ENCODE measurements at regions not wholly inside any gene's neighbourhood (a gene's known extent, or its start where the extent isn't known, plus 50 kb on each side); places are given as distances from the start of the nearest gene placed in this dataset.

- H3K9me3 ChIP-seq (ENCODE audit: control insufficient read depth in 2 of 2, insufficient read depth in 1 of 2, low read length in 1 of 2): no peaks in the 10 kb centered on the region
- H3K4me1 ChIP-seq (ENCODE audit: control insufficient read depth in 2 of 2, insufficient read depth in 2 of 2, low read length in 2 of 2): no peaks in the 10 kb centered on the region
- DNase-seq (ENCODE audit: low read depth in 6 of 9, low spot score in 9 of 9): no peak
- H3K27ac ChIP-seq (ENCODE audit: low read depth in 1 of 2, low read length in 1 of 2): no peak overlapping the region
- no peaks in the 10 kb centered on the region for H3K36me3 ChIP-seq (ENCODE audit: control insufficient read depth in 2 of 2, insufficient read depth in 2 of 2, low read length in 1 of 2)
- H3K27me3 ChIP-seq (ENCODE audit: control insufficient read depth in 2 of 2, insufficient read depth in 1 of 2, low read length in 1 of 2): no peaks in the 10 kb centered on the region
- no peak overlapping the region for H3K4me3 ChIP-seq (ENCODE audit: low read length in 2 of 2)
- WGBS: 75% methylated on average over 3 of the region's 3 CpGs
These were observed 591.3 kb upstream of the SYT4 start for GRCh38 chr18:43868497-43868995.

GRCh38 chr18:43869451-43870008, 592.2 kb upstream of the SYT4 start:
- Histone ChIP-seq H3K4me1 (ENCODE audit: control insufficient read depth in 2 of 2, insufficient read depth in 2 of 2, low read length in 2 of 2) (no peaks in the 10 kb centered on the region), H3K27ac (ENCODE audit: low read depth in 1 of 2, low read length in 1 of 2) (no peak overlapping the region), H3K27me3 (ENCODE audit: control insufficient read depth in 2 of 2, insufficient read depth in 1 of 2, low read length in 1 of 2) (no peaks in the 10 kb centered on the region), H3K36me3 (ENCODE audit: control insufficient read depth in 2 of 2, insufficient read depth in 2 of 2, low read length in 1 of 2) (no peaks in the 10 kb centered on the region), H3K9me3 (ENCODE audit: control insufficient read depth in 2 of 2, insufficient read depth in 1 of 2, low read length in 1 of 2) (no peaks in the 10 kb centered on the region), H3K4me3 (ENCODE audit: low read length in 2 of 2) (no peak overlapping the region)
- peak in 1 of 9 donors; percentile 22 for DNase-seq (ENCODE audit: low read depth in 6 of 9, low spot score in 9 of 9)
- 93% methylated on average over 1 of the region's 1 CpG for WGBS

- no peaks in the 10 kb centered on the region for H3K9me3 ChIP-seq (ENCODE audit: control insufficient read depth in 2 of 2, insufficient read depth in 1 of 2, low read length in 1 of 2)
- DNase-seq (ENCODE audit: low read depth in 6 of 9, low spot score in 9 of 9): no peak
- 83% methylated on average over 1 of the region's 1 CpG for WGBS
- H3K4me1 ChIP-seq (ENCODE audit: control insufficient read depth in 2 of 2, insufficient read depth in 2 of 2, low read length in 2 of 2): no peaks in the 10 kb centered on the region
- H3K36me3 ChIP-seq (ENCODE audit: control insufficient read depth in 2 of 2, insufficient read depth in 2 of 2, low read length in 1 of 2): no peaks in the 10 kb centered on the region
- H3K27ac ChIP-seq (ENCODE audit: low read depth in 1 of 2, low read length in 1 of 2): no peak overlapping the region
- no peak overlapping the region for H3K4me3 ChIP-seq (ENCODE audit: low read length in 2 of 2)
- H3K27me3 ChIP-seq (ENCODE audit: control insufficient read depth in 2 of 2, insufficient read depth in 1 of 2, low read length in 1 of 2): no peaks in the 10 kb centered on the region
These were observed 593.3 kb upstream of the SYT4 start for GRCh38 chr18:43870626-43871025.

GRCh38 chr18:43875511-43875910, 598.2 kb upstream of the SYT4 start:
- H3K9me3 ChIP-seq (ENCODE audit: control insufficient read depth in 2 of 2, insufficient read depth in 1 of 2, low read length in 1 of 2): no peaks in the 10 kb centered on the region
- H3K4me1 ChIP-seq (ENCODE audit: control insufficient read depth in 2 of 2, insufficient read depth in 2 of 2, low read length in 2 of 2): no peaks in the 10 kb centered on the region
- H3K4me3 ChIP-seq (ENCODE audit: low read length in 2 of 2): no peak overlapping the region
- no peak for DNase-seq (ENCODE audit: low read depth in 6 of 9, low spot score in 9 of 9)
- H3K27me3 ChIP-seq (ENCODE audit: control insufficient read depth in 2 of 2, insufficient read depth in 1 of 2, low read length in 1 of 2): no peaks in the 10 kb centered on the region
- no peaks in the 10 kb centered on the region for H3K36me3 ChIP-seq (ENCODE audit: control insufficient read depth in 2 of 2, insufficient read depth in 2 of 2, low read length in 1 of 2)
- 85% methylated on average over 2 of the region's 2 CpGs for WGBS
- no peak overlapping the region for H3K27ac ChIP-seq (ENCODE audit: low read depth in 1 of 2, low read length in 1 of 2)

- 86% methylated on average over 4 of the region's 4 CpGs for WGBS
- Histone ChIP-seq H3K4me1 (ENCODE audit: control insufficient read depth in 2 of 2, insufficient read depth in 2 of 2, low read length in 2 of 2) (no peaks in the 10 kb centered on the region), H3K4me3 (ENCODE audit: low read length in 2 of 2) (no peak overlapping the region), H3K27ac (ENCODE audit: low read depth in 1 of 2, low read length in 1 of 2) (no peak overlapping the region), H3K9me3 (ENCODE audit: control insufficient read depth in 2 of 2, insufficient read depth in 1 of 2, low read length in 1 of 2) (no peaks in the 10 kb centered on the region), H3K36me3 (ENCODE audit: control insufficient read depth in 2 of 2, insufficient read depth in 2 of 2, low read length in 1 of 2) (no peaks in the 10 kb centered on the region), H3K27me3 (ENCODE audit: control insufficient read depth in 2 of 2, insufficient read depth in 1 of 2, low read length in 1 of 2) (no peaks in the 10 kb centered on the region)
- no peak for DNase-seq (ENCODE audit: low read depth in 6 of 9, low spot score in 9 of 9)
These were observed 599.0 kb upstream of the SYT4 start for GRCh38 chr18:43876286-43876685.

- Histone ChIP-seq H3K27ac (ENCODE audit: low read depth in 1 of 2, low read length in 1 of 2) (no peak overlapping the region), H3K9me3 (ENCODE audit: control insufficient read depth in 2 of 2, insufficient read depth in 1 of 2, low read length in 1 of 2) (no peaks in the 10 kb centered on the region), H3K36me3 (ENCODE audit: control insufficient read depth in 2 of 2, insufficient read depth in 2 of 2, low read length in 1 of 2) (no peaks in the 10 kb centered on the region), H3K4me3 (ENCODE audit: low read length in 2 of 2) (no peak overlapping the region), H3K27me3 (ENCODE audit: control insufficient read depth in 2 of 2, insufficient read depth in 1 of 2, low read length in 1 of 2) (no peaks in the 10 kb centered on the region), H3K4me1 (ENCODE audit: control insufficient read depth in 2 of 2, insufficient read depth in 2 of 2, low read length in 2 of 2) (no peaks in the 10 kb centered on the region)
- no peak for DNase-seq (ENCODE audit: low read depth in 6 of 9, low spot score in 9 of 9)
- 79% methylated on average over 4 of the region's 4 CpGs for WGBS
These were observed 599.5 kb upstream of the SYT4 start for GRCh38 chr18:43876748-43877147.

- WGBS: over 99% methylated on average over 3 of the region's 3 CpGs
- no peaks in the 10 kb centered on the region for H3K9me3 ChIP-seq (ENCODE audit: control insufficient read depth in 2 of 2, insufficient read depth in 1 of 2, low read length in 1 of 2)
These were observed 600.5 kb upstream of the SYT4 start for GRCh38 chr18:43877616-43878321.

GRCh38 chr18:43879415-43879814, 602.1 kb upstream of the SYT4 start:
- no peaks in the 10 kb centered on the region for H3K27me3 ChIP-seq (ENCODE audit: control insufficient read depth in 2 of 2, insufficient read depth in 1 of 2, low read length in 1 of 2)
- H3K27ac ChIP-seq (ENCODE audit: low read depth in 1 of 2, low read length in 1 of 2): no peak overlapping the region
- 81% methylated on average over 3 of the region's 3 CpGs for WGBS
- H3K4me1 ChIP-seq (ENCODE audit: control insufficient read depth in 2 of 2, insufficient read depth in 2 of 2, low read length in 2 of 2): no peaks in the 10 kb centered on the region
- no peak for DNase-seq (ENCODE audit: low read depth in 6 of 9, low spot score in 9 of 9)
- H3K4me3 ChIP-seq (ENCODE audit: low read length in 2 of 2): no peak overlapping the region
- no peaks in the 10 kb centered on the region for H3K36me3 ChIP-seq (ENCODE audit: control insufficient read depth in 2 of 2, insufficient read depth in 2 of 2, low read length in 1 of 2)
- no peaks in the 10 kb centered on the region for H3K9me3 ChIP-seq (ENCODE audit: control insufficient read depth in 2 of 2, insufficient read depth in 1 of 2, low read length in 1 of 2)

More at GRCh38 chr18:43877616-43878321, 600.5 kb upstream of the SYT4 start:
- Histone ChIP-seq H3K4me1 (ENCODE audit: control insufficient read depth in 2 of 2, insufficient read depth in 2 of 2, low read length in 2 of 2) (no peaks in the 10 kb centered on the region), H3K36me3 (ENCODE audit: control insufficient read depth in 2 of 2, insufficient read depth in 2 of 2, low read length in 1 of 2) (no peaks in the 10 kb centered on the region), H3K27ac (ENCODE audit: low read depth in 1 of 2, low read length in 1 of 2) (no peak overlapping the region), H3K27me3 (ENCODE audit: control insufficient read depth in 2 of 2, insufficient read depth in 1 of 2, low read length in 1 of 2) (no peaks in the 10 kb centered on the region), H3K4me3 (ENCODE audit: low read length in 2 of 2) (no peak overlapping the region)
- no peak for DNase-seq (ENCODE audit: low read depth in 6 of 9, low spot score in 9 of 9)

GRCh38 chr18:43882358-43883055, 605.2 kb upstream of the SYT4 start:
- H3K9me3 ChIP-seq (ENCODE audit: control insufficient read depth in 2 of 2, insufficient read depth in 1 of 2, low read length in 1 of 2): no peaks in the 10 kb centered on the region
- H3K4me1 ChIP-seq (ENCODE audit: control insufficient read depth in 2 of 2, insufficient read depth in 2 of 2, low read length in 2 of 2): no peaks in the 10 kb centered on the region
- no peaks in the 10 kb centered on the region for H3K27me3 ChIP-seq (ENCODE audit: control insufficient read depth in 2 of 2, insufficient read depth in 1 of 2, low read length in 1 of 2)
- no peak for DNase-seq (ENCODE audit: low read depth in 6 of 9, low spot score in 9 of 9)
- H3K27ac ChIP-seq (ENCODE audit: low read depth in 1 of 2, low read length in 1 of 2): no peak overlapping the region
- H3K4me3 ChIP-seq (ENCODE audit: low read length in 2 of 2): no peak overlapping the region
- WGBS: 90% methylated on average over 7 of the region's 7 CpGs
- no peaks in the 10 kb centered on the region for H3K36me3 ChIP-seq (ENCODE audit: control insufficient read depth in 2 of 2, insufficient read depth in 2 of 2, low read length in 1 of 2)
